ENCODE measurements at regions not wholly inside any gene's neighbourhood (a gene's known extent, or its start where the extent isn't known, plus 50 kb on each side); places are given as distances from the start of the nearest gene placed in this dataset.

DNA sequence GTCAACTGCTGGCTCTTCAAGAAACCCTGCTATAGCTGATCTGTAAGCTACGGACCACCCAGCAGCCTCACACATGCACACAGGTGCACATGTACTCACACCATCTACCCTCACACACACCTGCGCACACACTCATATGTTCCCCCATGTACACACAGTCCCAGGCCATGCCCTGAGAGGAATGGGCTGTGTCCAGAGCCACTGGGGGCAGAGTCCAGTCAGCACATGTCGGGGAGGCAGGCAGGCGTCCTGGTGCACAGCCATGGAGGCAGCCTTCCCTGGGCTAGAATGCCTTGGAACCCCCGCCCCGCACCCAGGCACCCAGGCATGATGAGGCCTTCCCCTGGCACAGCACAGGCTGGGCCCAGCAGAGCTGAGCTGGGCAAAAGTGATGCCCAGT lies 58.3 kb upstream of the DLK1 start:
- TF ChIP-seq, protein P1, sequence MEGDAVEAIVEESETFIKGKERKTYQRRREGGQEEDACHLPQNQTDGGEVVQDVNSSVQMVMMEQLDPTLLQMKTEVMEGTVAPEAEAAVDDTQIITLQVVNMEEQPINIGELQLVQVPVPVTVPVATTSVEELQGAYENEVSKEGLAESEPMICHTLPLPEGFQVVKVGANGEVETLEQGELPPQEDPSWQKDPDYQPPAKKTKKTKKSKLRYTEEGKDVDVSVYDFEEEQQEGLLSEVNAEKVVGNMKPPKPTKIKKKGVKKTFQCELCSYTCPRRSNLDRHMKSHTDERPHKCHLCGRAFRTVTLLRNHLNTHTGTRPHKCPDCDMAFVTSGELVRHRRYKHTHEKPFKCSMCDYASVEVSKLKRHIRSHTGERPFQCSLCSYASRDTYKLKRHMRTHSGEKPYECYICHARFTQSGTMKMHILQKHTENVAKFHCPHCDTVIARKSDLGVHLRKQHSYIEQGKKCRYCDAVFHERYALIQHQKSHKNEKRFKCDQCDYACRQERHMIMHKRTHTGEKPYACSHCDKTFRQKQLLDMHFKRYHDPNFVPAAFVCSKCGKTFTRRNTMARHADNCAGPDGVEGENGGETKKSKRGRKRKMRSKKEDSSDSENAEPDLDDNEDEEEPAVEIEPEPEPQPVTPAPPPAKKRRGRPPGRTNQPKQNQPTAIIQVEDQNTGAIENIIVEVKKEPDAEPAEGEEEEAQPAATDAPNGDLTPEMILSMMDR (conservative IDR thresholded peaks at IDR 0.05): no peak
- no peak for TF ChIP-seq ZFX (IDR thresholded peaks at IDR 0.05)
